IMR-90 (cell line): ENCODE measurements at regions not wholly inside any gene's neighbourhood (a gene's known extent, or its start where the extent isn't known, plus 50 kb on each side); places are given as distances from the start of the nearest gene placed in this dataset.

Experiments used
- ATAC-seq: fragments of 200-7000 bp; cut with Tn5 transposase; 2 replicates; pipeline ENCODE4 v1.9.1; 2020; ENCODE audit warnings: low read depth, mild to moderate bottlenecking, moderate library complexity
- BruUV-seq: library from RNA; stranded (reverse); fragments of 400-500 nt; replicated peaks from 2 replicates; lab custom pipeline; 2021; lab: Mats Ljungman, UMichigan
- CTCF ChIA-PET: fragments of 300-600 bp; formaldehyde crosslinking; extraction: SDS; loops from one replicate; lab custom pipeline; 2021; ENCODE audit warnings: antibody characterized with exemption; lab: Yijun Ruan, JAX
- POLR2A ChIA-PET: fragments of 300-600 bp; sonication (Branson Sonifier 250); formaldehyde crosslinking; loops from one replicate; lab custom pipeline; 2022; ENCODE audit warnings: antibody characterized with exemption; ENCODE audit not compliant: unreplicated experiment; lab: Charles Lee
- DNase-seq: peaks from one replicate; pipeline ENCODE4 v3.0.0; 2013
- H2AFZ ChIP-seq: replicated peaks from 2 replicates; pipeline ENCODE3; 2013; ENCODE audit warnings: low read length, mild to moderate bottlenecking; ENCODE audit not compliant: poor library complexity
- H2AK5ac ChIP-seq: 2 replicates; pipeline ENCODE4 v1.6.1; 2013; ENCODE audit warnings: low read depth, low read length, inconsistent platforms
- H2AK9ac ChIP-seq: replicated peaks from 2 replicates; pipeline ENCODE3; 2013; ENCODE audit warnings: mild to moderate bottlenecking, low read depth, low read length, moderate library complexity; ENCODE audit not compliant: poor library complexity
- H2BK120ac ChIP-seq: 2 replicates; pipeline ENCODE4 v1.6.1; 2013; ENCODE audit warnings: low read depth, low read length, inconsistent platforms
- H2BK15ac ChIP-seq: 3 replicates; pipeline ENCODE4 v1.6.1; 2013; ENCODE audit warnings: low read depth, low read length, inconsistent platforms
- H2BK20ac ChIP-seq: 2 replicates; pipeline ENCODE4 v1.6.1; 2013; ENCODE audit warnings: low read depth, mild to moderate bottlenecking, inconsistent platforms, low read length, moderate library complexity
- H2BK5ac ChIP-seq: 2 replicates; pipeline ENCODE4 v1.6.1; 2013; ENCODE audit warnings: mild to moderate bottlenecking, low read depth, low read length, inconsistent platforms; ENCODE audit not compliant: poor library complexity, severe bottlenecking
- H3K14ac ChIP-seq: replicated peaks from 2 replicates; pipeline ENCODE4 v1.6.1; 2013; ENCODE audit warnings: low read depth, low read length, inconsistent platforms
- H3K18ac ChIP-seq: 2 replicates; pipeline ENCODE4 v1.6.1; 2013; ENCODE audit warnings: low read depth, low read length, control low read depth
- H3K23ac ChIP-seq: 2 replicates; pipeline ENCODE4 v1.6.1; 2013; ENCODE audit warnings: low read depth, low read length, inconsistent platforms
- H3K27ac ChIP-seq: 2 replicates; pipeline ENCODE4 v1.5.1; 2013; ENCODE audit warnings: mild to moderate bottlenecking, control low read depth, low read length; ENCODE audit not compliant: insufficient read depth
- H3K27me3 ChIP-seq: 2 replicates; pipeline ENCODE4 v1.6.1; 2013; ENCODE audit warnings: low read length; ENCODE audit not compliant: control insufficient read depth, insufficient read depth
- H3K36me3 ChIP-seq: 2 replicates; pipeline ENCODE4 v1.6.1; 2013; ENCODE audit warnings: low read length, mixed read lengths; ENCODE audit not compliant: control insufficient read depth, insufficient read depth
- H3K4ac ChIP-seq: 2 replicates; pipeline ENCODE4 v1.6.1; 2013; ENCODE audit warnings: low read depth, low read length, inconsistent platforms
- H3K4me1 ChIP-seq: 2 replicates; pipeline ENCODE4 v1.6.1; 2013; ENCODE audit warnings: low read length, mixed read lengths; ENCODE audit not compliant: control insufficient read depth, insufficient read depth
- H3K4me2 ChIP-seq: 2 replicates; pipeline ENCODE4 v1.6.1; 2013; ENCODE audit warnings: low read depth, mild to moderate bottlenecking, control low read depth, low read length, moderate library complexity
- H3K4me3 ChIP-seq: 2 replicates; pipeline ENCODE4 v1.5.1; 2013; ENCODE audit warnings: low read depth, mild to moderate bottlenecking, control low read depth, low read length, moderate library complexity; ENCODE audit not compliant: insufficient read depth
- H3K56ac ChIP-seq: 2 replicates; pipeline ENCODE4 v1.6.1; 2013; ENCODE audit warnings: low read length, inconsistent platforms; ENCODE audit not compliant: insufficient read depth; ENCODE audit errors: extremely low read depth
- H3K79me1 ChIP-seq, 2 experiments: 2 replicates each; pipeline ENCODE4 v1.6.1; 2013; ENCODE audit warnings: low read length in 2 of 2, inconsistent platforms in 1 of 2, low read depth in 1 of 2
- H3K9ac ChIP-seq: 2 replicates; pipeline ENCODE4 v1.6.1; 2013; ENCODE audit warnings: low read depth, low read length, control low read depth
- H3K9me1 ChIP-seq: 2 replicates; pipeline ENCODE4 v1.6.1; 2013; ENCODE audit warnings: low read length, inconsistent platforms; ENCODE audit not compliant: insufficient read depth
- H3K9me3 ChIP-seq: 2 replicates; pipeline ENCODE4 v1.6.1; 2013; ENCODE audit warnings: low read length; ENCODE audit not compliant: control insufficient read depth, insufficient read depth
- H4K20me1 ChIP-seq: 2 replicates; pipeline ENCODE4 v1.6.1; 2013; ENCODE audit warnings: low read length, inconsistent platforms; ENCODE audit not compliant: insufficient read depth
- H4K5ac ChIP-seq: 2 replicates; pipeline ENCODE4 v1.6.1; 2013; ENCODE audit warnings: mild to moderate bottlenecking, low read depth, low read length, control low read depth
- H4K8ac ChIP-seq, 2 experiments: 2 replicates each; pipeline ENCODE4 v1.6.1; 2013; ENCODE audit warnings: low read depth in 2 of 2, low read length in 2 of 2, control low read depth in 1 of 2, inconsistent platforms in 1 of 2
- H4K91ac ChIP-seq: 2 replicates; pipeline ENCODE4 v1.6.1; 2013; ENCODE audit warnings: low read depth, low read length, inconsistent platforms; ENCODE audit not compliant: insufficient read depth
- BHLHE40 ChIP-seq: fragments of 150-350 bp; IDR thresholded peaks from 2 replicates; pipeline ENCODE4 v1.6.1; 2016; ENCODE audit warnings: mild to moderate bottlenecking, low read depth, low read length
- CEBPB ChIP-seq: IDR thresholded peaks from 2 replicates; pipeline ENCODE4 v1.6.1; 2012; ENCODE audit warnings: low read depth, low read length, improper control_type of control experiment
- CHD1 ChIP-seq: IDR thresholded peaks from 2 replicates; pipeline ENCODE4 v1.6.1; 2012; ENCODE audit warnings: low read depth, low read length, improper control_type of control experiment
- CTCF ChIP-seq: conservative IDR thresholded peaks from 2 replicates; pipeline ENCODE4 v1.5.1; 2012; ENCODE audit warnings: mild to moderate bottlenecking, low read depth, low read length, improper control_type of control experiment
- FOS ChIP-seq: fragments of 150-350 bp; IDR thresholded peaks from 2 replicates; pipeline ENCODE4 v1.6.1; 2016; ENCODE audit warnings: low read depth, low read length
- MAFK ChIP-seq: IDR thresholded peaks from 2 replicates; pipeline ENCODE4 v1.6.1; 2012; ENCODE audit warnings: low read depth, low read length, improper control_type of control experiment
- MAZ ChIP-seq: IDR thresholded peaks from 2 replicates; pipeline ENCODE4 v1.6.1; 2012; ENCODE audit warnings: low read depth, mild to moderate bottlenecking, low read length, improper control_type of control experiment, moderate library complexity, borderline replicate concordance
- MXI1 ChIP-seq: IDR thresholded peaks from 2 replicates; pipeline ENCODE4 v1.6.1; 2012; ENCODE audit warnings: low read depth, mild to moderate bottlenecking, low read length, moderate library complexity, borderline replicate concordance
- NFE2L2 ChIP-seq: fragments of 150-350 bp; IDR thresholded peaks from 2 replicates; pipeline ENCODE4 v1.6.1; 2016; ENCODE audit warnings: low read depth, mild to moderate bottlenecking, low read length
- POLR2A ChIP-seq: IDR thresholded peaks from 2 replicates; pipeline ENCODE4 v1.6.1; 2012; ENCODE audit warnings: mild to moderate bottlenecking, low read depth, low read length
- RAD21 ChIP-seq: IDR thresholded peaks from 2 replicates; pipeline ENCODE4 v1.6.1; 2012; ENCODE audit warnings: low read length, improper control_type of control experiment
- RCOR1 ChIP-seq: IDR thresholded peaks from 2 replicates; pipeline ENCODE4 v1.6.1; 2012; ENCODE audit warnings: mild to moderate bottlenecking, low read length, improper control_type of control experiment; ENCODE audit not compliant: insufficient replicate concordance
- RFX5 ChIP-seq: IDR thresholded peaks from 2 replicates; pipeline ENCODE4 v1.8.0; 2012; ENCODE audit warnings: low read depth, mild to moderate bottlenecking, low read length, moderate library complexity
- SMC3 ChIP-seq: fragments of 150-350 bp; IDR thresholded peaks from 2 replicates; pipeline ENCODE4 v1.6.1; 2016; ENCODE audit warnings: low read depth, mild to moderate bottlenecking, antibody characterized with exemption, low read length, moderate library complexity
- USF2 ChIP-seq: fragments of 150-350 bp; IDR thresholded peaks from 2 replicates; pipeline ENCODE4 v1.6.1; 2017; ENCODE audit warnings: mild to moderate bottlenecking, antibody characterized with exemption, low read length, low read depth
- WGBS, 2 experiments: methylation state at CpG; one replicate each; pipeline versions ENCODE4 v1.1.5 to v1.1.7; 2013; ENCODE audit warnings: missing lambda C conversion rate in 2 of 2; ENCODE audit not compliant: insufficient read length in 1 of 2; ENCODE audit errors: extremely low coverage in 2 of 2; 5-methylcytosine and 5-hydroxymethylcytosine counted together
- dilution Hi-C: fragments of 300-500 bp; cut with HindIII; formaldehyde crosslinking; loops from one replicate; pipeline ENCODE4 v1.14.3; 2018; ENCODE audit warnings: low sequenced_read_pairs; ENCODE audit not compliant: unreplicated experiment
- in situ Hi-C: fragments of 300-500 bp; cut with MboI; formaldehyde crosslinking; loops from 3 replicates; pipeline ENCODE4 v1.14.3; 2019; ENCODE audit warnings: low sequenced_read_pairs, inconsistent platforms, mixed read lengths
- intact Hi-C: fragments of 100-400 bp; cut with micrococcal nuclease; formaldehyde crosslinking; loops from 2 replicates; pipeline ENCODE4 v1.10.0; 2022
- TF ChIP-seq, protein P1 (sequence below): fragments of 150-350 bp; IDR thresholded peaks from 2 replicates; pipeline ENCODE4 v1.6.1; 2016; ENCODE audit warnings: low read depth, mild to moderate bottlenecking, low read length, moderate library complexity, borderline replicate concordance

DNA sequence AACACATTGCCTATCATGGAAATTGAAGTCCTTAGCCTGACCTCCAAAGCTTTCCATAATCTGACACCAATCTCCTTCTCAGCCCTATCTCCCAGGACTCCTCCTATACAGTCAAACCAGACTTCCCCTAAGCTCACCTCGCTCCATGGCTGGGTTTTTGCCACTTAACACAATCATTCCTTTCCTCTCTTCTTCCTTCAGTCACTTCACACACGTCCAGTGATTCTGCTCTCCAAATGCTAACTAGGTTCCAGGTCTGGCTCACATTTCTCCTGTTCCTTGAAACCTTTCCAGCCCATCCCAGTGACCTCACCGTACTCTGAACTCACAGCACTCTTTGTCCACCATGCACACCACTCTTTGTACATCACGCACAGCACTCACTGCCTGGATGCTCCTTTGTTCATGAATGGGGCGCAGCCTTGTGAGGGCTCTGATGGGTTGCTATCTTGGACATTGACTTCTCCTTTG, 98.4 kb downstream of the GLUL start:
- no peak overlapping the region for H4K91ac ChIP-seq
- no peak overlapping the region for H2BK15ac ChIP-seq
- H3K23ac ChIP-seq: no peak overlapping the region
- in situ Hi-C loops: no loop called here
- no peak overlapping the region for H3K4me3 ChIP-seq
- no peak overlapping the region for H2AFZ ChIP-seq
- no peaks in the 10 kb centered on the region for H3K9me1 ChIP-seq
- no peak overlapping the region for H2AK5ac ChIP-seq
- H3K4ac ChIP-seq: no peak overlapping the region
- H4K5ac ChIP-seq: no peak overlapping the region
- no peaks in the 10 kb centered on the region for H3K9me3 ChIP-seq
- intact Hi-C loops: no loop called here
- no peaks in the 10 kb centered on the region for H3K79me1 ChIP-seq
- ChIA-PET CTCF (no interaction called here), POLR2A (no interaction called here)
- no peaks in the 10 kb centered on the region for H4K20me1 ChIP-seq
- no peak for DNase-seq
- no peak overlapping the region for H3K9ac ChIP-seq
- no peak overlapping the region for H3K56ac ChIP-seq
- no TSS peak for BruUV-seq
- H3K36me3 ChIP-seq: no peaks in the 10 kb centered on the region
- no peak overlapping the region for H3K4me2 ChIP-seq
- no peak overlapping the region for H4K8ac ChIP-seq
- H3K27me3 ChIP-seq: no peaks in the 10 kb centered on the region; the same call in 1 of the 2 replicates
- WGBS, 2 experiments: 31% methylated on average over 4 of the region's 5 CpGs; no CpG with 5 or more reads in 1 of the 2 experiments
- peaks cover 2% of the 10 kb centered on the region; the same call in 1 of the 2 replicates for H3K4me1 ChIP-seq
- TF ChIP-seq CHD1 (no peak), SMC3 (no peak), CEBPB (no peak), NFE2L2 (no peak), CTCF (no peak), MAFK (no peak), RFX5 (no peak), POLR2A (no peak), RAD21 (no peak), MAZ (no peak), FOS (no peak), USF2 (no peak), RCOR1 (no peak), MXI1 (no peak), BHLHE40 (no peak)
- TF ChIP-seq, protein P1, sequence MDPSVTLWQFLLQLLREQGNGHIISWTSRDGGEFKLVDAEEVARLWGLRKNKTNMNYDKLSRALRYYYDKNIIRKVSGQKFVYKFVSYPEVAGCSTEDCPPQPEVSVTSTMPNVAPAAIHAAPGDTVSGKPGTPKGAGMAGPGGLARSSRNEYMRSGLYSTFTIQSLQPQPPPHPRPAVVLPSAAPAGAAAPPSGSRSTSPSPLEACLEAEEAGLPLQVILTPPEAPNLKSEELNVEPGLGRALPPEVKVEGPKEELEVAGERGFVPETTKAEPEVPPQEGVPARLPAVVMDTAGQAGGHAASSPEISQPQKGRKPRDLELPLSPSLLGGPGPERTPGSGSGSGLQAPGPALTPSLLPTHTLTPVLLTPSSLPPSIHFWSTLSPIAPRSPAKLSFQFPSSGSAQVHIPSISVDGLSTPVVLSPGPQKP: no peak
- H3K18ac ChIP-seq: no peak overlapping the region
- H3K14ac ChIP-seq: no peak overlapping the region
- H2AK9ac ChIP-seq: no peak overlapping the region
- no peak overlapping the region for H3K27ac ChIP-seq
- no peak for ATAC-seq
- no peak overlapping the region for H2BK20ac ChIP-seq
- no peak overlapping the region for H2BK5ac ChIP-seq
- dilution Hi-C loops: no loop called here
- no peak overlapping the region for H2BK120ac ChIP-seq
